ENCODE measurements at regions not wholly inside any gene's neighbourhood (a gene's known extent, or its start where the extent isn't known, plus 50 kb on each side); places are given as distances from the start of the nearest gene placed in this dataset.

DNA sequence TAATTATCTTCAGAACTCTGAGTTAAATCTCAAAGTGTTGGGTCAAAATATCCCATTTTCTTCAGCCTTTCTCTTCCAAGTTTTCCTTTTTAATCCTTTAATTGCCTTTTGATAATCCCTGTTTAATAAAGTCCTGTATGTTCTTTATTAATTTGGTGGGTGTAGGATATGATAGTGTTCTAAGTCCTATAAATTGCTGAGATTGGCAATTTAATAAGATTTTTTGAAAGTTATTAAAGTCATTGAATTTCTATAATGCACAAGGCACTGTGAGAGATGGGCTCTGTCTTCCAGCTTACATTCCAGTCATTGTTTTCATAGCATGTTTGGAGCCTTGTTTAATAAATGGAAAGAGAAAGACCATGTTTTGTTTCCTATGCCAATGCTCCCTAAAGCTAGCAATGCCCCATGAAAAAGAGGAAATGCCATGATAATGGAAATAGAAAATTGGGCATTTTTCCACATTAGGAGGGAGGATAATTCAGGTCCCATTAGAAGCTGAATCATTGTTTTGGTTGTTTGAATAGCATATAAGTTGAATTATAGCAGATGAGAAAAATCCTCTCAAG is 404.8 kb downstream of the CD109 start:
- no peaks in the 10 kb centered on the region for H3K4me1 ChIP-seq (replicated peaks in 1 of 2)
- H3K36me3 ChIP-seq (replicated peaks in 1 of 2) = no peaks in the 10 kb centered on the region
- H3K27ac ChIP-seq = no peak overlapping the region
- no peak for TF ChIP-seq POLR2A (IDR thresholded peaks at IDR 0.05)
- TF ChIP-seq, protein P1, sequence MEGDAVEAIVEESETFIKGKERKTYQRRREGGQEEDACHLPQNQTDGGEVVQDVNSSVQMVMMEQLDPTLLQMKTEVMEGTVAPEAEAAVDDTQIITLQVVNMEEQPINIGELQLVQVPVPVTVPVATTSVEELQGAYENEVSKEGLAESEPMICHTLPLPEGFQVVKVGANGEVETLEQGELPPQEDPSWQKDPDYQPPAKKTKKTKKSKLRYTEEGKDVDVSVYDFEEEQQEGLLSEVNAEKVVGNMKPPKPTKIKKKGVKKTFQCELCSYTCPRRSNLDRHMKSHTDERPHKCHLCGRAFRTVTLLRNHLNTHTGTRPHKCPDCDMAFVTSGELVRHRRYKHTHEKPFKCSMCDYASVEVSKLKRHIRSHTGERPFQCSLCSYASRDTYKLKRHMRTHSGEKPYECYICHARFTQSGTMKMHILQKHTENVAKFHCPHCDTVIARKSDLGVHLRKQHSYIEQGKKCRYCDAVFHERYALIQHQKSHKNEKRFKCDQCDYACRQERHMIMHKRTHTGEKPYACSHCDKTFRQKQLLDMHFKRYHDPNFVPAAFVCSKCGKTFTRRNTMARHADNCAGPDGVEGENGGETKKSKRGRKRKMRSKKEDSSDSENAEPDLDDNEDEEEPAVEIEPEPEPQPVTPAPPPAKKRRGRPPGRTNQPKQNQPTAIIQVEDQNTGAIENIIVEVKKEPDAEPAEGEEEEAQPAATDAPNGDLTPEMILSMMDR (IDR thresholded peaks at IDR 0.05) = no peak
- intact Hi-C loops (cut with DNase I) = no loop called here
- no peaks in the 10 kb centered on the region for H3K27me3 ChIP-seq
- DNase-seq = no peak
- no peak overlapping the region for H3K4me3 ChIP-seq
- H3K9me3 ChIP-seq (replicated peaks in 1 of 3) = no peaks in the 10 kb centered on the region

DNA sequence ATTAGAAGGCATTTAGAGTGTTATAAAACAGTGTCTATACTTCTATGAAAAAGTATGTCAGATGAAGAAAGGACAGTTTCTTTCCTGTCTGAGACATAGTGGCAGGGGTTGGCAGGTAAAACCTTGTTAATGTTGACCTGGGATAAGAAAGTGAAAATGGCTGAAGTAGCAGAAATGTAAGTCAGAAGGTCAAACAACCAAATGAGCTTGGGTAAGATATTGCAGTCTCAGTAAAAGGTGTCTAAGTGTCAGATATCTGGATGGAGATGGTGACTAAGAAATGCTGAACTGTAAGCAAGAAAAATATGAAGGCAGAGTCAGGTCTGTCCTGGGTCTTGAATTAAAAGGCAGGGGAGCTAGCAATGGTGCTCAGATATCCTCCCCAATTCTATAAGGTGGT is 400.3 kb downstream of the CD109 start:
- Histone ChIP-seq H3K9me3 (replicated peaks in 1 of 3) (no peaks in the 10 kb centered on the region), H3K36me3 (replicated peaks in 1 of 2) (no peaks in the 10 kb centered on the region), H3K4me1 (replicated peaks in 1 of 2) (no peaks in the 10 kb centered on the region), H3K4me3 (no peak overlapping the region), H3K27ac (no peak overlapping the region), H3K27me3 (no peaks in the 10 kb centered on the region)
- no peak for DNase-seq
- intact Hi-C loops (cut with DNase I) = loop anchor here in 1 of 2 donors (10.0 kb wide), 1 partner anchor 1108 kb away; the partner anchor contains the start of gene COL12A1
- TF ChIP-seq, protein P1 (IDR thresholded peaks at IDR 0.05) = no peak
- TF ChIP-seq POLR2A (IDR thresholded peaks at IDR 0.05) = no peak

DNA sequence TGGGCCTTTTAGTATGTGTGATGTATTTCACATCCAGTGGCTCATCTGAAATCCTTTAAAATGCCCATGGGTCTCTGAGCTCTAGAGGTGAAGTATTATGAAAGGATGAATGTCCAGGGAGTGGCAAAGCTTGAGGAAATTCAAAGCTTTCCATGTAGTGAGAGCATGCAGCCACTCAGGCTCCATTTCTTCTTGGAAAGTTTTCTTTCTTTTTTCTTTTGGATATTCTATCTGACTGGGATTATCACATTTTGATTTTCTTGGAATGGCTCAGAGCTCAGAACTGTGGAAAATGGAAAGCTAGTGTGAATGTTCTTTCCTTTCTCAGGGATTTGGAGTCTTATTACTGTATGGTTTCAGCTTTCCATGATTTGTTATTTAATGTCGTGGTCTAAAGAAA is 397.4 kb downstream of the CD109 start:
- TF ChIP-seq POLR2A (IDR thresholded peaks at IDR 0.05) = no peak
- TF ChIP-seq, protein P1 (IDR thresholded peaks at IDR 0.05) = no peak
- no peaks in the 10 kb centered on the region for H3K36me3 ChIP-seq (replicated peaks in 1 of 2)
- 39 to 57% (median 51%) methylated on average over 1 of the region's 1 CpG for WGBS, 4 donors
- H3K27ac ChIP-seq = no peak overlapping the region
- H3K9me3 ChIP-seq (replicated peaks in 1 of 3) = no peaks in the 10 kb centered on the region
- H3K4me3 ChIP-seq = no peak overlapping the region
- intact Hi-C loops (cut with DNase I) = loop anchor here in 1 of 2 donors (10.0 kb wide), 1 partner anchor 1111 kb away; the partner anchor contains the start of gene COL12A1
- H3K4me1 ChIP-seq (replicated peaks in 1 of 2) = no peaks in the 10 kb centered on the region
- no peak for DNase-seq
- no peaks in the 10 kb centered on the region for H3K27me3 ChIP-seq

DNA sequence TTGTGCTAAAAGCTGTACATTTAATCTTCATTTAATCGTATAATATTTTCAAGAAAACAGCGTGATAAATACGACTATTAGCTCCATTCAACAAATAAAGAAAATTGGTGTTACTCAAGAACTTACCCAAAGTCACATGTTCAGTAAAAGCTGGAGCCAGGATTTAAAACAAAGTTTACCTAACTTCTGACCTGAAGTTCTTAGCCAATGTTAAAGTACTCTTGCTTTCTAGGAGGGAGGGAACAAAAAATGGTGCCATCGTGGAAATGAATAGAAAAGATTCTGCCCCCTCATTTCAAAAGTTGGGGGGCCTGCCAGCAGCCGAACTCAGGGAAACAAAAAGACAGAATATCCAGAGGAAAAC is 395.8 kb downstream of the CD109 start:
- Histone ChIP-seq H3K9me3 (replicated peaks in 1 of 3) (no peaks in the 10 kb centered on the region), H3K27ac (no peak overlapping the region), H3K36me3 (replicated peaks in 1 of 2) (no peaks in the 10 kb centered on the region), H3K27me3 (no peaks in the 10 kb centered on the region), H3K4me1 (replicated peaks in 1 of 2) (no peaks in the 10 kb centered on the region), H3K4me3 (no peak overlapping the region)
- TF ChIP-seq POLR2A (IDR thresholded peaks at IDR 0.05) = no peak
- TF ChIP-seq, protein P1 (IDR thresholded peaks at IDR 0.05) = no peak
- intact Hi-C loops (cut with DNase I) = loop anchor here in 1 of 2 donors (10.0 kb wide), 1 partner anchor 1113 kb away; the partner anchor contains the start of gene COL12A1
- 40 to 47% (median 44%) methylated on average over 5 of the region's 5 CpGs for WGBS, 4 donors
- DNase-seq = no peak
